HG03439 (cell line): ENCODE measurements at regions not wholly inside any gene's neighbourhood (a gene's known extent, or its start where the extent isn't known, plus 50 kb on each side); places are given as distances from the start of the nearest gene placed in this dataset.

Source experiments
- ATAC-seq: cut with Tn5 transposase; IDR thresholded peaks from one replicate; pipeline ENCODE4 v1.9.1; 2021; ENCODE audit warnings: mild to moderate bottlenecking, moderate library complexity; ENCODE audit not compliant: unreplicated experiment

GRCh38 chr2:103734911-103735310 is 973.1 kb downstream of the TMEM182 start:
- ATAC-seq: no peak

- ATAC-seq: no peak
Observed at GRCh38 chr2:103738108-103738507, 976.3 kb downstream of the TMEM182 start.

DNA sequence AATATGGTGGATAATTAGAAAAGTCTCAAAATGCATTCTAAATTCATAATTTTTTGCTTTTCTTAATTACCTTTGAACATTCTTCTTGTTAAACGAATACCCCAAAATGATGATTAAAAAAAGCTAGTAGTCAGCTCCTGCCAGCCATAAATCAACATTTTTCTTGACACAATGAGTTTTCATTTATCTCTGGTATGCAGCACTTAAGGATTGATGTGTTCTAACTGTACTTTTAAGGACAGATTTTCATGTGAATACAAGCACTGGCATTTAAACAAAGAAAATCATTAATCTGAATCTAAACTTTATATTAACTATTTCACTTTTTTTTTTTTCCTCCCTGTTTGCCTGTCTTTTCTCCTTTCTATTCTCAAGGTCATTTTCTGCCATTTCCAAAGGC is 976.8 kb downstream of the TMEM182 start:
- ATAC-seq: no peak

- no peak for ATAC-seq
Observed at GRCh38 chr2:103739186-103739585, 977.4 kb downstream of the TMEM182 start.

- ATAC-seq: no peak
Observed at GRCh38 chr2:103739921-103740320, 978.1 kb downstream of the TMEM182 start.

- no peak for ATAC-seq
Observed at GRCh38 chr2:103740631-103741030, 978.8 kb downstream of the TMEM182 start.

DNA sequence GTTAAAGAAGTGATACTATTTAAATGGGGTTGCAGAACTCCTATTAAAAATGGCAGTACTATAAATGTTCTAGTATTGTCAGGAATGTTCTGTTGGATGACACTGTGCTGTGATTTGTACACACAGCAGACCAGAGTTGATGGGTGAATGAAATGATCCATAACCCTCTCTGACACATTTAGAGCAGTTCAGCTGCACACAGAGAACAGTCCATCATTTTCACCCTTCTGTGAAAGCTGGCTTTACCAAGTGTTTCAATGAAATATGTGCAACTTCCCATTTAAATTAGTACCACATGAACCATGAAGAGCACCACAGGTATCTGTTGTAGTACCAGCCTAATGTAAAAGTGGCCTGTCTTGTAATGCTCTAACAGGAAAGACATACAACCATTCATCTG is 981.4 kb downstream of the TMEM182 start:
- ATAC-seq: no peak

GRCh38 chr2:103754530-103754929 is 992.7 kb downstream of the TMEM182 start:
- ATAC-seq: no peak

- no peak for ATAC-seq
Observed at GRCh38 chr2:103773884-103774283, 1012.1 kb downstream of the TMEM182 start.

DNA sequence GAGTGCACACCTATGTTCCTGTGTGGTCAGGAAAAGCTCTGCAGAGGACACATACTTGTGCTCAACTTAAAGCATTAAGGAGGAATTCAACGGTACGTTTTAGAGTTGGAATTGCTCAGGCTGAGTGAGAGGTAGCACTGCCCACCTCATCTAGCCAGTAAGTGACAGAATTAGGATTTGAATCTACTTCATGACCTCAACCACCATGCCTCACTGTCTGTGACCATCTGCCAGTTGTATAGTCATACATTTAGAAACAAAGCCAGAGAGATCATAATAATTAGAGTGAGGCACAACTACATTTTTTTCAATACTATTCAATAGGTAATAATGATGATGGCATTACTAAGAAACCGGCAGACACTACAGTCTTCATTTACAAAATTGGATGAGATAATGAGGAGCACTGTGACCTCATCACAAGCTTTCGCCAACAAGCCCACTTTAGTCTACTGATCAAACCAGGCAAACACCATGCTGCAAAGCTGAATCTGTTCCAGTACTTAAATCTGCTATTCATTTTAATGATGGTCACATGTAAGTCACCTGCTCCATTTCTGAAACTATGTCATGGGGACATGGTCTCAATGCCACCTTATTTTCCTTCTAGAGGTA is 1018.4 kb downstream of the TMEM182 start:
- no peak for ATAC-seq

DNA sequence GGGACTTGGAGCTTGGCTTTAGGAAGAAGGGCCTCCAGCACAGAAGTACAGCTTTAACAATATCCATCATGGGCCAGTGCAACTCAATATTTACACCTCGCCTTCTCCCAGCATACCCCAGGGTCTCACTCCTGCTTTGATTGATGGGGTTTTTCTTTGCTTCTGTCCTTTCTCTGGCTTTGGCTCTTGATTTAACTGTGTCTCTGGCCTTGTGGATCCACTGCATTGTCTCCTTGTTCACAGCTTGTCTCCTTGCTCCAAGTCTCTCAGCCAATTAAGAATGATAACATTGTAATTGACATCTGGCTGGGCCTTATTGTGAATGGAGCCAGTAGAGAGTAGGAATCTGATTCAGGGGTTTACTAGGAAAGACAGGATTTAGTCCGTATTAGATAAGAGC is 1019.5 kb downstream of the TMEM182 start:
- ATAC-seq: no peak

- no peak for ATAC-seq
Observed at GRCh38 chr2:103784261-103784660, 1022.4 kb downstream of the TMEM182 start.

GRCh38 chr2:103785432-103785831 is 1023.6 kb downstream of the TMEM182 start:
- ATAC-seq: no peak

GRCh38 chr2:103785956-103786355 is 1024.1 kb downstream of the TMEM182 start:
- no peak for ATAC-seq

- ATAC-seq: no peak
Observed at GRCh38 chr2:103788389-103788788, 1026.6 kb downstream of the TMEM182 start.

GRCh38 chr2:103788951-103789350 is 1027.1 kb downstream of the TMEM182 start:
- ATAC-seq: no peak

DNA sequence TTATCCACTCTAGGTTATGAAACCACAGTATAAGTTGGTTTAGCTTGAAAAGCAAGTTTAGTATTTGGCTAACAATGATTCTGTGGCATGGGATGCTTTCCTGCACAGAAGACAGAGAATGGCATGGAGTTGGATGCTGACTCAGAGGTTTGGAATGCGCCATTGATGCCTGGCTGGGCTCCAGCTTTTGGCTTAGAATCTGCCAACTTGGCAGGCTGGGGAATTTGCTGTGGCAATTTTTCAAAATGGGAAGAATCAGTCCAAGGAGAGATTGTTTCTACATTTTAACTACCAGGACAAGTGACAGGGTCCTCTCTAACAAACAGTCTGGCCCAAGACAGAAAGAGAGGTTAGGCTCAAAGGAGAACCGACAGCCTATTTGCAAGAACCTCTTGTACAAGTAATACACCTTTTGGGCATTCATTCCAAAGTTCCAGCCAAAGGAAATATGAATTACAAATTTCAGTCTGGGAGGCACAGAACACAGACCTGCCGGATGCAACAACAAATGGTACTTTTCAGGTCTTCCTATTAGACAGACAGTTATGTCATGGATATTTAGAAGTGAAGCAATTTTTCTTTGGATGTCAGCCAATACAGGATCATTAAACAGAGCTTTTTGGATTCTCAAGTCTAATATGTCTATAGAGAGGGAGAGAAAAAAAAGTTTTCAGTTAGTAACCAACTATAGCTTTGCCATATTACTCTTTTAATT is 1027.7 kb downstream of the TMEM182 start:
- no peak for ATAC-seq

DNA sequence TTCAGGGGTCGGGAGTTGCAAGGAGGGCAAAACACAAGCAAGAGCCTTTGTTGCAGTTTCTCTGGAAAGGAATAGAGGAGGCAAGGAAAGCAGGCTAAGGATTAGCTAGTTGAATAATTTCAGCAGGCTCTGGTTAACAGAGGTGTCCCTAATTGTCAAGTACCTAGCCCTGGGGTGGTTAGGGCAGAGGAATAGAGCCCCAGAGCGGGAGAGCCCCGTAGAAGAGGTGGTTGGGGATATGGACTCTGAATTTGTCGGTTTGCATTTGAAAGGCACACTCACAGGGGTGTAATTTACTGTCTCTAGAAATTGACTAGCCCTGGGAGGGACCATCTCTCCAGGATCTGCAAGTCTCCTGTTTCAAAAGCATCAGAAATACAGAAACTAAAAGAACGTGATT is 1030.2 kb downstream of the TMEM182 start:
- ATAC-seq: no peak

DNA sequence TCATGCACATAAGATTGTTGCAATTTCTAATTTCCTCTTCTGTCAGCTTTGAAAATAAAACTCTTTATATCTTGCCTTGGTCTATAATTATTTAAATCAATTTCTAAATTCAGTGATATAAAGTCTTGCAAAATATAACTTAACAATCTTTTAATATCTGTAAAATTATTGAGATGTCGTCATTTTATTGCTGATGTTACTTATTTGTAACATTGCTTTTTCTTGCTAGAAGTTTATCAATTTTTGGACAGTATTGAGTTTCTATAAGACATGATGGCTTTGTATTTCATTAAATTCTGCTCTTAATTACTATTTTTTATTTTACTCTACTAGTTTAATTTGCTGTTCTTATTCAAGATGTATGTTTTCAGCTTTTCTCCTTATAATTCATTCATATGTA is 1036.5 kb downstream of the TMEM182 start:
- no peak for ATAC-seq

DNA sequence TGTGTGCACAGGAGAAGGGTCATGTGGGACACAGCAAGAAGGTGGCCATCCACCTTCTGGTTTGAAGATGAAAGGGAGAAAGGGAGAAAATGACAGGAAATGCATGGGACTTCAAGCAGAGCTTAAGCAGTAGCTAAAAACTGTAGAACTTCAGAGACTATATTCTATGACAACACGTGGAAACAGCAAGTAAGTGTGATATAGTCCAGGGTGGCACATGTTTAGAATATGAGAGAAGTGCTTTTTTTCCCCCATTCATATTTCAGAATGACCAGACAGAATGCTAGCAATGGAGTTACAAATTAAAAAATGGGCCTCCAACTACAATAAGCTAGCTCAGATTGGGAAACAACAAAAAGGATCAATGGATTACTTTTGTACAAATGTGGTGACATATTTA is 1042.2 kb downstream of the TMEM182 start:
- no peak for ATAC-seq

- no peak for ATAC-seq
Observed at GRCh38 chr2:103805746-103806145, 1043.9 kb downstream of the TMEM182 start.

- no peak for ATAC-seq
Observed at GRCh38 chr2:103808814-103809213, 1045.1 kb upstream of the POU3F3 start.

GRCh38 chr2:103809415-103809814 is 1044.5 kb upstream of the POU3F3 start:
- ATAC-seq: no peak
